ENCODE measurements at regions not wholly inside any gene's neighbourhood (a gene's known extent, or its start where the extent isn't known, plus 50 kb on each side); places are given as distances from the start of the nearest gene placed in this dataset.
"Not testable (repeated sequence)": the region's sequence is repeated elsewhere in the genome, so short reads cannot be mapped to it uniquely, and the experiment has no call there.

GRCh38 chr10:37067576-37067975 lies 57.8 kb upstream of the ANKRD30A start:
- no peak for DNase-seq

GRCh38 chr10:37062296-37062695 lies 63.1 kb upstream of the ANKRD30A start:
- H3K4me1 ChIP-seq (ENCODE audit: low read depth); DNase-seq; ATAC-seq; H3K4me3 ChIP-seq; intact Hi-C loops (cut with DNase I, micrococcal nuclease); H3K36me3 ChIP-seq (ENCODE audit: low read depth): not testable (repeated sequence)
- peaks cover 36% of the 10 kb centered on the region for H3K9me3 ChIP-seq

More at GRCh38 chr10:37067576-37067975, 57.8 kb upstream of the ANKRD30A start:
- Histone ChIP-seq H3K9me3 (peaks cover 36% of the 10 kb centered on the region), H3K4me3 (no peak overlapping the region), H3K4me1 (ENCODE audit: low read depth) (no peaks in the 10 kb centered on the region), H3K36me3 (ENCODE audit: low read depth) (no peaks in the 10 kb centered on the region)
- no peak for ATAC-seq
- TF ChIP-seq CTCF (IDR thresholded peaks at IDR 0.05): no peak
- intact Hi-C loops (cut with DNase I, micrococcal nuclease): no loop called here

GRCh38 chr10:37057261-37057660 lies 68.1 kb upstream of the ANKRD30A start:
- H3K4me1 ChIP-seq (ENCODE audit: low read depth): no peaks in the 10 kb centered on the region
- no peak overlapping the region for H3K4me3 ChIP-seq
- intact Hi-C loops (cut with DNase I, micrococcal nuclease): no loop called here
- ATAC-seq (no peak), DNase-seq (no peak)
- H3K36me3 ChIP-seq (ENCODE audit: low read depth): no peaks in the 10 kb centered on the region
- H3K9me3 ChIP-seq: peaks cover 31% of the 10 kb centered on the region
- TF ChIP-seq CTCF (IDR thresholded peaks at IDR 0.05): no peak

GRCh38 chr10:37053476-37053875 lies 71.9 kb upstream of the ANKRD30A start:
- no peak for ATAC-seq

GRCh38 chr10:37049982-37050381 lies 75.4 kb upstream of the ANKRD30A start:
- H3K4me1 ChIP-seq (ENCODE audit: low read depth); intact Hi-C loops (cut with DNase I, micrococcal nuclease); ATAC-seq; H3K36me3 ChIP-seq (ENCODE audit: low read depth); H3K4me3 ChIP-seq; DNase-seq: not testable (repeated sequence)
- H3K9me3 ChIP-seq: peaks cover 34% of the 10 kb centered on the region

More at GRCh38 chr10:37053476-37053875, 71.9 kb upstream of the ANKRD30A start:
- H3K4me1 ChIP-seq (ENCODE audit: low read depth): no peaks in the 10 kb centered on the region
- DNase-seq: no peak
- H3K36me3 ChIP-seq (ENCODE audit: low read depth): no peaks in the 10 kb centered on the region
- intact Hi-C loops (cut with DNase I, micrococcal nuclease): no loop called here
- H3K4me3 ChIP-seq: no peak overlapping the region
- no peak for TF ChIP-seq CTCF (IDR thresholded peaks at IDR 0.05)
- H3K9me3 ChIP-seq: peaks cover 38% of the 10 kb centered on the region

- ATAC-seq; intact Hi-C loops (cut with DNase I, micrococcal nuclease); DNase-seq; H3K36me3 ChIP-seq (ENCODE audit: low read depth); H3K4me1 ChIP-seq (ENCODE audit: low read depth); H3K4me3 ChIP-seq: not testable (repeated sequence)
- peaks cover 31% of the 10 kb centered on the region for H3K9me3 ChIP-seq
Observed at GRCh38 chr10:37044319-37044718, 81.1 kb upstream of the ANKRD30A start.

GRCh38 chr10:37035853-37036252 lies 89.5 kb upstream of the ANKRD30A start:
- H3K4me3 ChIP-seq: no peak overlapping the region
- TF ChIP-seq CTCF (IDR thresholded peaks at IDR 0.05): no peak
- intact Hi-C loops (cut with DNase I, micrococcal nuclease): no loop called here
- no peaks in the 10 kb centered on the region for H3K36me3 ChIP-seq (ENCODE audit: low read depth)
- H3K9me3 ChIP-seq: peaks cover 66% of the 10 kb centered on the region
- ATAC-seq (no peak), DNase-seq (no peak)
- no peaks in the 10 kb centered on the region for H3K4me1 ChIP-seq (ENCODE audit: low read depth)
